ENCODE measurements at regions not wholly inside any gene's neighbourhood (a gene's known extent, or its start where the extent isn't known, plus 50 kb on each side); places are given as distances from the start of the nearest gene placed in this dataset.

DNA sequence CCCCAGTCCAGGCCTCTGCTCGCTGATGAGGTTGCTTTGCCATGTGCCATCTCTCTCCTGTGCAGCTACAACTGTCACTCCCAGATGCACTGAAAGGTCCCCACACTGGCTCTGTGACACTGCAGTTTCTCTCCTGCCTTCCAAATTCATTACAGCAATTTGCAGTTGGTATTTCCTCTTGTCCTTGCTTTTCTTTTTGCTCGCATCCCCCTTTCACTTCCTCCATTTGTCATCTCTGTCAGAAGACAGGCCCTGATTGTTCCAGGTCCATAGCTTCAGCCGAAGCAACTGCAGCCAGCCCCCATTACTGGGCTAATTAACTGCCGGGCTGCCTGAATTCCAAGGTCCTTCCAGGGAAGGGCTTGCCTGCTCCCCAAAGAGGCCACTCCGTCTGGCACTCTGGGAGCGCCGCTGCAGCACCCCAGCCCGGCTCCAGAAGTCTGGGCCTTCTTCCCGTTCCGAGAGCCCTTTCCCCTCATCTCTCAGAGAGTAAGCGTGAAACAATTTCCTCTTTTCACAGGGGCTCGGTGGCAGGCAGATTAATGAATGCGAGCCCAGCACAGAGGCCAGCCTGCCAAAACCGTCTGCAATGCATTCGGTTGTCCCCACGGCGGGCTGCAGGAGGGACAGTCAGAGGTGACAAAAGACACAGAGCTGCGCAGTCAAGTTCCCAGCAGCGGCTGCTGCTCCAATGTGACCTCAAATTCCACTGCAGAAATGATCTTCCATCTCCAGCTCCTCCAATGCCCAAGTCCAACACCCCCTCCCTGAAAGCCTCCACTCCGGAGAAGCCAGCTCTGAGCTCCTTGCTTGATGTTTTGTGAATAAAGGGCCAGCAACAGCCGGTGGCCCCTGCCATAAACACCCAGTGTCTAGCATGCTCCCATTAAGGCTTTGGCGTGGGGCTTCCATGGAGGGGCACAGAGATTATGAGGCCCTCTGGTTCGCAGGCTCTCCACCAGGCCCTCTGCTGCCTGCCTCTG lies 279.4 kb upstream of the HABP2 start:
- H3K36me3 ChIP-seq (ENCODE audit: insufficient read depth, low read length): no peaks in the 10 kb centered on the region
- peaks cover 8 to 23% of the 10 kb centered on the region in 2 donors for H3K27me3 Mint-ChIP-seq
- H3K9me3 ChIP-seq (ENCODE audit: low read length): no peaks in the 10 kb centered on the region
- no peak overlapping the region for H3K27ac ChIP-seq (ENCODE audit: low read depth, low read length)
- H3K27ac Mint-ChIP-seq: no peak overlapping the region
- ChIA-PET CTCF (no interaction called here), POLR2A (no interaction called here)
- H3K36me3 Mint-ChIP-seq: peaks cover 0 to 11% (median 1%) of the 10 kb centered on the region in 3 donors
- no peak overlapping the region for H3K4me3 ChIP-seq (ENCODE audit: low read length)
- no peak for DNase-seq
- H3K27me3 ChIP-seq (ENCODE audit: insufficient read depth, low read length, poor library complexity, severe bottlenecking): no peaks in the 10 kb centered on the region
- H3K4me1 ChIP-seq (ENCODE audit: insufficient read depth, low read length): no peaks in the 10 kb centered on the region
- no peak overlapping the region for H3K4me3 Mint-ChIP-seq
- peaks cover 7 to 19% (median 14%) of the 10 kb centered on the region in 5 donors for H3K9me3 Mint-ChIP-seq
- H3K4me1 Mint-ChIP-seq: no peaks in the 10 kb centered on the region

- H3K4me3 ChIP-seq (ENCODE audit: low read length): no peak overlapping the region
- no peaks in the 10 kb centered on the region for H3K9me3 ChIP-seq (ENCODE audit: low read length)
- Mint-ChIP-seq H3K9me3 (peaks cover 7 to 19% (median 14%) of the 10 kb centered on the region in 5 donors), H3K36me3 (peaks cover 0 to 11% (median 1%) of the 10 kb centered on the region in 3 donors), H3K27me3 (peaks cover 8 to 27% of the 10 kb centered on the region in 2 donors), H3K27ac (no peak overlapping the region), H3K4me3 (no peak overlapping the region), H3K4me1 (no peaks in the 10 kb centered on the region)
- H3K4me1 ChIP-seq (ENCODE audit: insufficient read depth, low read length): no peaks in the 10 kb centered on the region
- H3K36me3 ChIP-seq (ENCODE audit: insufficient read depth, low read length): no peaks in the 10 kb centered on the region
- H3K27ac ChIP-seq (ENCODE audit: low read depth, low read length): no peak overlapping the region
- H3K27me3 ChIP-seq (ENCODE audit: insufficient read depth, low read length, poor library complexity, severe bottlenecking): no peaks in the 10 kb centered on the region
- ChIA-PET CTCF (no interaction called here), POLR2A (no interaction called here)
- DNase-seq: no peak
Observed at GRCh38 chr10:113274176-113274829, 278.6 kb upstream of the HABP2 start.

GRCh38 chr10:113278221-113278620 lies 274.6 kb upstream of the HABP2 start:
- no peak overlapping the region for H3K27ac ChIP-seq (ENCODE audit: low read depth, low read length)
- H3K9me3 ChIP-seq (ENCODE audit: low read length): no peaks in the 10 kb centered on the region
- H3K4me3 Mint-ChIP-seq: no peak overlapping the region
- ChIA-PET POLR2A (no interaction called here), CTCF (no interaction called here)
- H3K36me3 Mint-ChIP-seq: peaks cover 0 to 6% (median 4%) of the 10 kb centered on the region in 3 donors
- peaks cover 7 to 22% of the 10 kb centered on the region in 2 donors for H3K27me3 Mint-ChIP-seq
- H3K4me1 Mint-ChIP-seq: no peaks in the 10 kb centered on the region
- no peaks in the 10 kb centered on the region for H3K4me1 ChIP-seq (ENCODE audit: insufficient read depth, low read length)
- no peaks in the 10 kb centered on the region for H3K36me3 ChIP-seq (ENCODE audit: insufficient read depth, low read length)
- no peaks in the 10 kb centered on the region for H3K27me3 ChIP-seq (ENCODE audit: insufficient read depth, low read length, poor library complexity, severe bottlenecking)
- DNase-seq: no peak
- H3K27ac Mint-ChIP-seq: no peak overlapping the region
- H3K9me3 Mint-ChIP-seq: peaks cover 7 to 19% (median 14%) of the 10 kb centered on the region in 5 donors
- no peak overlapping the region for H3K4me3 ChIP-seq (ENCODE audit: low read length)

- no peaks in the 10 kb centered on the region for H3K4me1 Mint-ChIP-seq
- peaks cover 7 to 21% of the 10 kb centered on the region in 2 donors for H3K27me3 Mint-ChIP-seq
- Histone ChIP-seq H3K36me3 (ENCODE audit: insufficient read depth, low read length) (no peaks in the 10 kb centered on the region), H3K4me1 (ENCODE audit: insufficient read depth, low read length) (no peaks in the 10 kb centered on the region), H3K9me3 (ENCODE audit: low read length) (no peaks in the 10 kb centered on the region), H3K27ac (ENCODE audit: low read depth, low read length) (no peak overlapping the region), H3K27me3 (ENCODE audit: insufficient read depth, low read length, poor library complexity, severe bottlenecking) (no peaks in the 10 kb centered on the region), H3K4me3 (ENCODE audit: low read length) (no peak overlapping the region)
- no peak overlapping the region for H3K4me3 Mint-ChIP-seq
- no peak overlapping the region for H3K27ac Mint-ChIP-seq
- DNase-seq: no peak
- H3K9me3 Mint-ChIP-seq: peaks cover 7 to 18% (median 14%) of the 10 kb centered on the region in 5 donors
- H3K36me3 Mint-ChIP-seq: peaks cover 0 to 6% (median 4%) of the 10 kb centered on the region in 3 donors
- POLR2A ChIA-PET: no interaction called here
- CTCF ChIA-PET: no interaction called here
Observed at GRCh38 chr10:113278664-113279063, 274.2 kb upstream of the HABP2 start.

DNA sequence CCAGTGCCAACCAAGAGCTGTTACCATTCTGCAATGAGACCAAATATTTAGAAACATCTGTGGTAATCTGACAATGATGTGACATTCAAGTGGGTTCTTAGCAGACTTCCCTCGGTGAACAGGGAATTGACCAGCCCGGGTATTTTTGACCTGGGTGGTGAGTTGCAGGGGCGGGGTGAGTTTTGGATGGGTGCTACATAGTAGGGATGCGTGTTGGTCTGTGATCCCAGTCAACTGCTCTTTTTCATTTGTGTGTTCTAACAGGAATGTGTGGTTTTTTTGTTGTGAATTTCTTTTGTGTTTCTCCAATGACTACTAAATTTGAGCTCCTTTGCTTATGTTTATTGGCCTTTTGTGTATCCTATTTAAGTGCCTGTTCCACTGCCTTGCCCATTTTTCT lies 273.6 kb upstream of the HABP2 start:
- no peaks in the 10 kb centered on the region for H3K4me1 ChIP-seq (ENCODE audit: insufficient read depth, low read length)
- no peaks in the 10 kb centered on the region for H3K36me3 ChIP-seq (ENCODE audit: insufficient read depth, low read length)
- Mint-ChIP-seq H3K4me1 (no peaks in the 10 kb centered on the region), H3K4me3 (no peak overlapping the region), H3K27me3 (peaks cover 7 to 21% of the 10 kb centered on the region in 2 donors), H3K27ac (no peak overlapping the region), H3K9me3 (peaks cover 7 to 18% (median 14%) of the 10 kb centered on the region in 5 donors), H3K36me3 (peaks cover 0 to 6% (median 4%) of the 10 kb centered on the region in 3 donors)
- no peak overlapping the region for H3K4me3 ChIP-seq (ENCODE audit: low read length)
- H3K27ac ChIP-seq (ENCODE audit: low read depth, low read length): no peak overlapping the region
- CTCF ChIA-PET: no interaction called here
- DNase-seq: no peak
- POLR2A ChIA-PET: no interaction called here
- no peaks in the 10 kb centered on the region for H3K9me3 ChIP-seq (ENCODE audit: low read length)
- H3K27me3 ChIP-seq (ENCODE audit: insufficient read depth, low read length, poor library complexity, severe bottlenecking): no peaks in the 10 kb centered on the region

DNA sequence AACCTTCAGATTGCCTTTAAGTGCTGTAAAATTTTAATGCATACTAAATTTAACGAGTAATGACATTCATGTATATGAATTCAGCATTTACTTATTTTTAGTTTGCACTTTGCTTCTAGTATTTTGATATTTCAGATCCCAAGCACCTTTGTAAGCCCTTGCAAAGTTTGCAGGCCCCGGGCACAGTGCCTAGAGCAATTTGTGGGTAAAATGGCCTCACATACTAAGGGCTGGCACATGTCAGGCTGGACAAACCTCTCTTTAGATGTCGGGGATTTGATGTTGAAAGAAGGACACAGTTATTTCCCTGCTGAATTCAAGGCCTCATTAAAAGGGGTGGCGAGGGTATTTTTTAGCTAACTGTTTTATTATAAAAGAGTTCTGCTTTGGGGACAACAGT lies 270.3 kb upstream of the HABP2 start:
- Histone ChIP-seq H3K4me1 (ENCODE audit: insufficient read depth, low read length) (no peaks in the 10 kb centered on the region), H3K9me3 (ENCODE audit: low read length) (no peaks in the 10 kb centered on the region), H3K4me3 (ENCODE audit: low read length) (no peak overlapping the region), H3K27ac (ENCODE audit: low read depth, low read length) (no peak overlapping the region), H3K27me3 (ENCODE audit: insufficient read depth, low read length, poor library complexity, severe bottlenecking) (no peaks in the 10 kb centered on the region), H3K36me3 (ENCODE audit: insufficient read depth, low read length) (no peaks in the 10 kb centered on the region)
- peaks cover 2 to 21% of the 10 kb centered on the region in 2 donors for H3K27me3 Mint-ChIP-seq
- H3K4me3 Mint-ChIP-seq: no peak overlapping the region
- no peak overlapping the region for H3K27ac Mint-ChIP-seq
- peaks cover 0 to 3% (median 0%) of the 10 kb centered on the region in 5 donors for H3K9me3 Mint-ChIP-seq
- H3K36me3 Mint-ChIP-seq: peaks cover 0 to 3% (median 0%) of the 10 kb centered on the region in 3 donors
- H3K4me1 Mint-ChIP-seq: no peaks in the 10 kb centered on the region
- no peak for DNase-seq
- POLR2A ChIA-PET: no interaction called here
- CTCF ChIA-PET: no interaction called here

DNA sequence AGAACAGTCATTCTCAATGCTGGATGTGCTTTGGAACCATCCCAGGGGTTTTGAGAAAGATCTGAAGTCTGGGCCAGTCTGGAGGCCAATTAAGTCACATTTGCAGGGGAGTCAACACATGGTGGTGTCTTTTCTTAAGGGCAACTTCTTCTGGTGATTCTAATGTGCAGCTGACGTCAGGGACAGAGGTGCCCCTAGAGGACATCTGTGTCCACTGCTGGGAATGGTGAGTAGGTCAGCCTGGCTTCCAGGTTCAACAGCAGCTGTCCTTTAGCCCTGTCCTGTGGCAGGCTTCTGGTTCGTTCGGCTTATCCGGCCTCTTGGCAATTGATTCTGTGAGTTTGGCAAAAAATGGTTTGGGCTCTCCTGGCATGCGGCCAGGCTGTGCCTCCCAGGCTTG lies 269.7 kb upstream of the HABP2 start:
- H3K36me3 ChIP-seq (ENCODE audit: insufficient read depth, low read length): no peaks in the 10 kb centered on the region
- no peaks in the 10 kb centered on the region for H3K9me3 ChIP-seq (ENCODE audit: low read length)
- H3K27me3 ChIP-seq (ENCODE audit: insufficient read depth, low read length, poor library complexity, severe bottlenecking): no peaks in the 10 kb centered on the region
- no peak overlapping the region for H3K27ac ChIP-seq (ENCODE audit: low read depth, low read length)
- H3K27me3 Mint-ChIP-seq: peaks cover 2 to 21% of the 10 kb centered on the region in 2 donors
- H3K9me3 Mint-ChIP-seq: no peaks in the 10 kb centered on the region
- no peak overlapping the region for H3K4me3 Mint-ChIP-seq
- H3K4me1 Mint-ChIP-seq: no peaks in the 10 kb centered on the region
- no peak overlapping the region for H3K4me3 ChIP-seq (ENCODE audit: low read length)
- H3K27ac Mint-ChIP-seq: no peak overlapping the region
- ChIA-PET POLR2A (no interaction called here), CTCF (no interaction called here)
- no peak for DNase-seq
- H3K36me3 Mint-ChIP-seq: peaks cover 0 to 3% (median 0%) of the 10 kb centered on the region in 3 donors
- H3K4me1 ChIP-seq (ENCODE audit: insufficient read depth, low read length): no peaks in the 10 kb centered on the region

GRCh38 chr10:113284635-113285034 lies 268.2 kb upstream of the HABP2 start:
- no peaks in the 10 kb centered on the region for H3K36me3 ChIP-seq (ENCODE audit: insufficient read depth, low read length)
- H3K27me3 Mint-ChIP-seq: peaks cover 2 to 18% of the 10 kb centered on the region in 2 donors
- H3K4me3 Mint-ChIP-seq: no peak overlapping the region
- H3K4me1 Mint-ChIP-seq: no peaks in the 10 kb centered on the region
- ChIA-PET POLR2A (no interaction called here), CTCF (interaction anchor here (0.7 kb wide), 1 partner anchor 10 kb away, joined by 3 read pairs; no protein-coding TSS in a partner anchor)
- H3K27ac Mint-ChIP-seq: no peak overlapping the region
- H3K4me3 ChIP-seq (ENCODE audit: low read length): no peak overlapping the region
- H3K36me3 Mint-ChIP-seq: peaks cover 0 to 3% (median 0%) of the 10 kb centered on the region in 3 donors
- no peaks in the 10 kb centered on the region for H3K9me3 ChIP-seq (ENCODE audit: low read length)
- no peak overlapping the region for H3K27ac ChIP-seq (ENCODE audit: low read depth, low read length)
- no peak for DNase-seq
- no peaks in the 10 kb centered on the region for H3K27me3 ChIP-seq (ENCODE audit: insufficient read depth, low read length, poor library complexity, severe bottlenecking)
- no peaks in the 10 kb centered on the region for H3K9me3 Mint-ChIP-seq
- H3K4me1 ChIP-seq (ENCODE audit: insufficient read depth, low read length): no peaks in the 10 kb centered on the region
